Retinal pigment epithelial cell (primary cell): ENCODE measurements at regions not wholly inside any gene's neighbourhood (a gene's known extent, or its start where the extent isn't known, plus 50 kb on each side); places are given as distances from the start of the nearest gene placed in this dataset.
"Not testable (repeated sequence)": the region's sequence is repeated elsewhere in the genome, so short reads cannot be mapped to it uniquely, and the experiment has no call there.

Experiments used
- DNase-seq: peaks from one replicate; pipeline ENCODE4 v3.0.0-alpha.2; 2010; ENCODE audit warnings: low read depth
- H3K4me3 ChIP-seq: 2 replicates; pipeline ENCODE4 v1.5.1; 2011; ENCODE audit warnings: mild to moderate bottlenecking, low read length, control low read depth, moderate library complexity
- TF ChIP-seq, protein P1 (sequence below): conservative IDR thresholded peaks from 2 replicates; pipeline ENCODE4 v1.5.1; 2011; ENCODE audit warnings: low read depth, low read length, control low read depth, inconsistent platforms

DNA sequence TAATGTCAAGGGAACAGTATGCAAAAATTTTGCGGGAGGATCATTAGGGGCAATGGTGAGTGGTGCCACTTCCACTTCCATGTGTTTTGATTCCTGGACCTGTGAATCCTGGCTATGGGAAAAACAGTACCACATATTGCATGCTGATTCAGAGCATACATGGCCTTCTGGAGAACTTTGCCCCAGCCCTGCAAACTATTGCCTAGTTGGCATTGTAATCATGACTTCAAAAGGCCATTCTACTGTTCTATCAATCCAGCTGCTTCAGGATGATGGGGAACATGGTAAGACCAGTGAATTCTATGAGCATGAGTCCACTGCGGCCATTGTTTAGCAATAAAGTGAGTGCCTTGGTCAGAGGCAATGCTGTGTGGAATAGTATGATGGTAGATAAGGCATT, 75.3 kb upstream of the ZC3H15 start:
- TF ChIP-seq, protein P1, sequence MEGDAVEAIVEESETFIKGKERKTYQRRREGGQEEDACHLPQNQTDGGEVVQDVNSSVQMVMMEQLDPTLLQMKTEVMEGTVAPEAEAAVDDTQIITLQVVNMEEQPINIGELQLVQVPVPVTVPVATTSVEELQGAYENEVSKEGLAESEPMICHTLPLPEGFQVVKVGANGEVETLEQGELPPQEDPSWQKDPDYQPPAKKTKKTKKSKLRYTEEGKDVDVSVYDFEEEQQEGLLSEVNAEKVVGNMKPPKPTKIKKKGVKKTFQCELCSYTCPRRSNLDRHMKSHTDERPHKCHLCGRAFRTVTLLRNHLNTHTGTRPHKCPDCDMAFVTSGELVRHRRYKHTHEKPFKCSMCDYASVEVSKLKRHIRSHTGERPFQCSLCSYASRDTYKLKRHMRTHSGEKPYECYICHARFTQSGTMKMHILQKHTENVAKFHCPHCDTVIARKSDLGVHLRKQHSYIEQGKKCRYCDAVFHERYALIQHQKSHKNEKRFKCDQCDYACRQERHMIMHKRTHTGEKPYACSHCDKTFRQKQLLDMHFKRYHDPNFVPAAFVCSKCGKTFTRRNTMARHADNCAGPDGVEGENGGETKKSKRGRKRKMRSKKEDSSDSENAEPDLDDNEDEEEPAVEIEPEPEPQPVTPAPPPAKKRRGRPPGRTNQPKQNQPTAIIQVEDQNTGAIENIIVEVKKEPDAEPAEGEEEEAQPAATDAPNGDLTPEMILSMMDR, result no peak
- no peak overlapping the region for H3K4me3 ChIP-seq
- DNase-seq, result no peak

DNA sequence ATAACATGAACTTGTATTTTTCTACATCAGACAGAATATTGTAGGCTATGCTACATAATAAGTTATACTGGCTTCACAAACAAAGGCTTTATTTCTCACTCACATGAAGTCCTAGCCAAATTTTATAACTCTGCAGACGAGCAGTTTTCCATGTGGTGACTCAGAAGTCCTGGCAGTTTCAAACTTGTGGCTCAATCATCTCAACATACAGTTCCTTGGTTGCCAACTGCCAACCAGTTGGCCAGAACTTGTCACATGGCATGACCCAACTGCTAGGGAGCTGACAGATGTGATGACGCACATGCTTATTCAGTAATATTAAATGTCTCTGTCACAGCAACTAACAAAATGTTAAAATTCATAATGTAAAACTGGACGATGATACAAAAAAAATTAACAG, 63.8 kb upstream of the ZC3H15 start:
- DNase-seq, result peak; percentile 36
- TF ChIP-seq, protein P1, result no peak
- H3K4me3 ChIP-seq, result no peak overlapping the region

DNA sequence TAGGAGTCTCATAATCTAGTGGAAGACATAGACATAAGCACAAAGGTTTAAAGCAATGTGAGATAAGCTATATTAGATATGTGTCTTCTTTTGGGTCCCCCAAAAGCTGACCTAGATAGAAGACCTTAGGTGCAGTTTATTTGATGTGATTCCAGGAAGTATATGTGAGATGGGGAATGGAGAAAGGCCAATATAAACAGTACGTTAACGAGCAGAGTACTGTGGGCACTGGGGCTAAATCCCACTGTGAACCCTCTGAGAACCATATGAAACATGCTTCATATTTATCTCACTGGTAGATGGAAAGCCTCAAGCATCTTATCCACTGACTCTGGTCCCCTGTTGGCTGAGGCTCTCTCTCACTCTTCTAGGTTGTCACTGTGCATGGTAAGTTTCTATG, 62.6 kb upstream of the ZC3H15 start:
- TF ChIP-seq, protein P1, result no peak
- no peak overlapping the region for H3K4me3 ChIP-seq
- no peak for DNase-seq

DNA sequence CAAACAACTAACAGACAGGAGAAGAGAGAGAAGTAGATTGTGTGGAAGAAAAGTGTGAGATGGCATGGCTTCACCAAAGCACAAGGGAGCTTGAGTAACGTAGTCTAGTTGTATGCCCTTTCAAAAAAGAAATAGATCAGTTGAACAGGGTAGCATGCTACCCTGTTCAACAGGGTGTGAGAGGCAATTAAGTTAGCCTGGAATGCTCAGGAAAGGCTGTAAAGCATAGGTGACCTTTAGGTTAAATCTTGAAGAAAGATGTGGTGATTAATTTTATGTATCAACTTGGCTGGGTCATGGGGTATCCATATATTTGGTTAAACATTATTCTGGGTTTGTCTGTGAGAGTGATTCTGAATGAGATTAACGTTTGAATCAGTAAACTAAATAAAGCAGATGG, 61.8 kb upstream of the ZC3H15 start:
- no peak overlapping the region for H3K4me3 ChIP-seq
- TF ChIP-seq, protein P1, result no peak
- no peak for DNase-seq

DNA sequence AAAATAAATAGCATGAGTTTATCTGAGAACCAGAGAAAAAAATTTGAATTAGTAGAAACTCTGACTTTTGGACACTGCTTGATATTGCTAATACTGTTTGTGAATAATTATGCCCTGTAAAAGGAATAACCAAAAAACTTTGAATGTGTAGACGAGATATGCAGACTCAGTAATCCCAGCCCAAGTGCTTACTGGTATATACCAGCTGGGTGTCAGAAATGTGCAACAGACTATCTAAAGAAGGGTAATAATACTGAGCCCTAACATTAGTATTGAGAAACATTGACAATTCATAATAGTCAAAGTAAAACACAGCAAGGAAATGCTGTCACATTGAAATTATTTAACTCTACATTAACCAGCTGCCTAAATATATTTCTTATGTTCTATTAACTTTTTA, 60.5 kb upstream of the ZC3H15 start:
- H3K4me3 ChIP-seq, result no peak overlapping the region
- DNase-seq, result no peak
- TF ChIP-seq, protein P1, result no peak

DNA sequence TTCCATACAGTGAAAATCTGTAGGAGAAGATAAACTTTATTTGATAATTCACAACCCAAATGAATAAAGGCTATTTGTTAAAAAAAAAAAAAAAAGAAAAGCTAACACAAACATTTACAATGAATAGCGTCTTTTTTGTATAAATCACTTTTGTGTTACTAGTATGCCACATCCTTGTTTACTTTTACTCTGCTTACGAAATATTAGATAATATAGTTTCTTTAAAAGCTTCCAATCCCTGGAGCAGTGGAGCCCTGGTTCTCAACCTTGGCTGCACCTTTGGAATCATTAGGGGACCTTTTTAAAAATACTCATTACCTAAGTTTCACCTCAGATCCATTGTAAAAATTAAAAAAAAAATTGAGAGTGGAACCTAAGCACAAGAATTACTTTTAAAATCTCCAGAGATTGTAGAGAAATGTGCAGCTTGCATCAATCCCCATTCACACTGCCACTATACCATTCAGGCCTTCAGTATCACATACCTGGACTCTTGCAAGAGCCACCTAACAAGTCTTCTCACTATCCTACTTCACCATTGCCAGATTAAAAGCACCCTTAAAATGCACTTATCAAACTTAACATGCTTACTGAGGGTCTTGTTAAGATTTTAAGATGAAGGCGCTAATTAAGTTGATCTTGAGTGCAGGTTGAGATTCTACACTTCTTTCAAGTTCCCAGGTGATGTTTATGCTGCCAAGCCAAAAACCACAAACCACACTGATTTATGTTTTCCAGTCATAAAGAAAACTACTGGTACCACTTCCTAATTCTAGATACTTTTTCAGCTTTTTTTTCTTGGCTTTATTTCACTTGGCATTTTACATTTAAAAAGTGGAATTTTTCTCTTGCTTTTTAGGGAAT, 59.7 kb upstream of the ZC3H15 start:
- TF ChIP-seq, protein P1, result no peak
- no peak for DNase-seq
- H3K4me3 ChIP-seq, result no peak overlapping the region

DNA sequence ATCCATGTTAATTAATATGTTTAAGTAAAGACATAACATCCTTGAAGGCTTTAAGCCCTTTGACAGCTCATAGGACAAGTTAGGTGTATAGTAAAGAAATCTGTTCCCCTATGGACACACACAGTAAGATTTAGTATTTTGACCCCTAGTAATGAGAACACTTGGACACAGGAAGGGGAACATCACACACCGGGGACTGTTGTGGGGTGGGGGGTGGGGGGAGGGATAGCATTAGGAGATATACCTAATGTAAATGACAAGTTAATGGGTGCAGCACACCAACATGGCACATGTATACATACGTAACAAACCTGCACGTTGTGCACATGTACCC, 59.1 kb upstream of the ZC3H15 start:
- H3K4me3 ChIP-seq, DNase-seq: not testable (repeated sequence)
